NCI-H2081 treated with DMSO at 0.1 percent for 48 hours (cell line): ENCODE measurements at regions not wholly inside any gene's neighbourhood (a gene's known extent, or its start where the extent isn't known, plus 50 kb on each side); places are given as distances from the start of the nearest gene placed in this dataset.

ENCODE experiments used
- DNase-seq: peaks from one replicate; lab custom pipeline; 2025; lab: John Stamatoyannopoulos, UW

GRCh38 chr4:176979416-176979815 is 186.7 kb upstream of the VEGFC start:
- DNase-seq: no peak

GRCh38 chr4:176981074-176981473 is 188.4 kb upstream of the VEGFC start:
- DNase-seq: no peak

DNA sequence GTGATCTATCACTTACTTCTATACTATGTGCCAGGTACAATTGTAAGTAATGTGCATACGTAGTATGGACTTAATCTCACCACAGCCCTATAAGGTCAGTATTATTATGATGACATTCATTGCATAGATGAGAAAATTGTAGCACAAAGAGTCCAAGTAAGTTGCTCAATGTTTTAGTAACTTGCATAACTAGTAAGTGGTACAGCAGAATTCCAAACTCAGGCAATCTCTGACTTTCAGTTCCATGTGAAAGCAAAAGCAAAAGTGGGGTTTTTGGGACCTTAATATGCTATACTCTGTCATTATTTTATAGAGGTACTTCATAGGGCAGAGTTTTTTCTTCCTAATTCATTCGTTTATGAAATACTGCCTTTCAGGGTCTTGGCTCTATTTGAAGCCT is 188.8 kb upstream of the VEGFC start:
- no peak for DNase-seq

GRCh38 chr4:176988226-176988625 is 195.5 kb upstream of the VEGFC start:
- DNase-seq: no peak

DNA sequence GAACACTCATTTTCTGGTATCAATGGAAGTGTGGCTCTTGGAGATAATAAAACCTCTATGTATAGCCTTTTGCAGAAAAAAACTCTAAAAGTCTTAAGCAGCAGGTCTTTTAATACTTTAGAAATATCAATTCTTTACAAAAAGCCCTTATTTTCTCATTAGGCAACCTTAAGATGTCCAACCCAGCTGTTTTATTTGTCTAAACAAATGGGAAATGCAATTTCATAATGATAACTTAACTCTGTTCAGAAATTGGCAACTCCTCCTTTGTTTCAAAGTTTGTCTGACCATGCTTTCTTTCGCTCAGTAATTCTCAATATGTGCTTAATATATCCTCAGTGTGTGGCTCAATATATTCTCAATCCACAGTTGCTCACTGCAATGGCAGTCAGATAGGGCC is 196.5 kb upstream of the VEGFC start:
- no peak for DNase-seq

DNA sequence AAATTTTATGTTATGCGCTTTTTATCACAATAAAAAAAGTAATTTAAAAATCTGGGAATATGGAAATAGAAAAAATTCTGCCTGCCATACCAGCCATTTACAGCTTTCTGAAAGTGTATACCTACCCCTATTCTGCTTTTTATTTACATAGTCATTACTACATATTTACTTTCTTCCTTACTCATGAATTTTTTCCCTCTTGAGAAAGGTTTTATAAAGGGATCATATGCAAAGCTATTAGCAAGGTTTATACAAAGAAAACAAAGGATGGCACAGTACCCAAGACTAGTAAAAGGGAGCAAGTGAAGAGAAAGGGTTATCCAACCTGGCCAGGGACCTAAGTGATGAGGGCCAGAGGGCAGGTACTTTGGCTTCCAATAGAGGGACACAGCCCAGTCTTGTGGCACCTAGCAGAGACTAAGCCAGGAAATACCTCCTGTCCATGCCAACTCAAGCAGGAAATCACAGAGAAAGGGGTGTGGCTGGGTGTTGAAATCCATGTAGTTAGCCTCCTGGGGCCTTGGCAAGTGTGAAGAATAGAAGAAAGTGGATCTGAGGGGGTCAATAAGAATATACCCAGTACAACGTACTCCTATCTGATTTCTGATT is 207.3 kb upstream of the VEGFC start:
- DNase-seq: no peak

- DNase-seq: no peak
Measured at GRCh38 chr4:177001271-177002175, 208.8 kb upstream of the VEGFC start.

DNA sequence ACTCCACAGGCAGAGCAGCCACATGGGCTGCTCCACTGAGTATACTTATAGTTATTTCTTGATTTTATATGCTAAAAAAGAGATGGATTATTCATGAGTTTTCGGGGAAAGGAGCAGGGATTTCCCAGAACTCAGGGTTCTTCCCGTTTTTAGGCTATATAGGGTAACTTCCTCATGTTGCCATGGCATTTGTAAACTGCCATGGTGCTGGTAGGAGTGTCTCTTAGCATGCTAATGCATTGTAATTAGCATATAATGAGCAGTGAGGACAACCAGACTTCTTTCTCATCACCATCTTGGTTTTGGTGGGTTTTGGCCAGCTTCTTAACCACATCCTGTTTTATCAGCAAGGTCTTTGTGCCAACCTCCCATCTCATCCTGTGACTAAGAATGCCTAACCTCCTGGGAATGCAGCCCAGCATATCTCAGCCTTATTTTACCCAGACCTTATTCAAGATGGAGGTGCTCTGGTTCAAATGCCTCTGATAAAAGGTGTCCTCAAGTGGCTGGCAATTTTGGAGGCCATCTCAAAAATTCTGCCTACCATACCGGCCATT is 213.0 kb upstream of the VEGFC start:
- DNase-seq: no peak

- DNase-seq: no peak
Measured at GRCh38 chr4:177006331-177006730, 213.6 kb upstream of the VEGFC start.

GRCh38 chr4:177008071-177008835 is 215.5 kb upstream of the VEGFC start:
- no peak for DNase-seq

DNA sequence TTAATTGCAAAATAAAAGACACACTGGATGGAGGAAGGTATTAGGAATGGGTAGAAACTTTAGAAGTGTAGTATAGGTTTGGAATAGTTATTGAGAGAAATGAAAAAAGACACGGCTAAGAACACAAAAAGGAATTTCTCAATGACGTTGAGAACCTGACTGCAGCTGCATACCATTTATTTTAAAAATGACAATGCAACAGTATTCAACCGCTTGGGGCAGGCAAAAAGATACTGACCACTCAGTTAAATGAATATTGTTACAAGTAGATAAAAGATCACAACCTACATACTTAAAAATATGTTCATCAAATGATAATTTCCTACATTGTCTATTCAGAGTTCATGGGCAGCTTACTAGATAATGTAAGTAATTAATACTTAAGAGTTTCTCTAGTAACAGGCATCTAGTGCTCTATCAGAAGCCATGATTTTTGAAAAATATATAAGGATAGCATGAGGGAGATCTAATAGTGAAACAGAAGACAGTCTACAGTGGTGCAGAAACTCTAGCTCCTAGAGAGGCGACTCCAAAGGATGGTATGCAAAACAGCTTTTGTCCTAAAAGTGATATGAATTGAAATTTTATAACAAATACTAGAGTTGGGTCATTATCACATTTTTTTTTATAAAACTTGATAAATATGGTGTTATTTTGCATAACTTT is 216.2 kb upstream of the VEGFC start:
- no peak for DNase-seq

DNA sequence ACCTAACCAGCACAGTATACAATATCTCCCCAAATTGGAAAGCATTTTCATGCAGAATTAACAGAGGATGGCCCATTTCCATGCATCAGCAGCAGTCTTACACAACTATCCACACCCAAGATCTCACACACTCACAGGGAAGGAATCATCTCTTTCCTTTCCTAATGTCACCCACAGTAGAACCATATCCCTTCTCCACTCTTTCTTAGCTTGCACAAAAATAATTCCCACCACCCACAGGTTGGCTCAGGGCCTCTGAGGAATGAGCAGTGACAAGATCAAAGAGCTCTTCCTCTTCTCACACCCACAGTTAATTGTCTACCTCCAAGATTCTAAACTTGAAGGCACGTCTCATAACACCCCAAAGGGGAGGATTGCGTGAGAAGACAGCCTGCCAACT is 217.7 kb upstream of the VEGFC start:
- DNase-seq: no peak

DNA sequence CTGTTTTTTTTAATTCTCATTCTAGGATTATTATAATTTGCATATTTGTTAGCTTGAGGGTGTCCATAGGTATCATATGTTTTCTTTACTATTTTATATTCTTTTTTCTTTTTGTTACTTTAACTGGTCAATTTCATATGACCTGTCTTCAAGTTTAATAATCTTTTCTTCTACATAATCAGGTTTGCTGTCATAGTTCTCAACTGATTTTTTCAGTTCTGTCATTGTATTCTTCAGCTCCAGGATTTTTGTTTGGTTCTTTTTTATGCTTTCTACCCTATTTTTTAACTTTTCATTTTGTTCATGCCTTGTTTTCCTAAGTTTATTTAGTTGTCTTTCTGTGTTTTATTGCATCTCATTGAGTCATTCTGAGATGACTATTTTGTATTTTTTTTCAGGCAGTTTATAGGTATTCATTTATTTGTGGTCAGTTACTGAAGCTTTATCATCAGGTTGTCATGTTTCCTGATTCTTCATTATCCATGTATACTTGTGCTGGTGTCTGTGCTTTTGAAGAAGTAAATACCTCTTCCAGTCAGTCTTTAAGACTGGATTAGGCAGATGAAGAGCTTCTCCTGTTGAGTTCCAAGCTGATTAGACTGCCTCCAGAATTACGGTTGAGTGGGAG is 220.3 kb upstream of the VEGFC start:
- no peak for DNase-seq

DNA sequence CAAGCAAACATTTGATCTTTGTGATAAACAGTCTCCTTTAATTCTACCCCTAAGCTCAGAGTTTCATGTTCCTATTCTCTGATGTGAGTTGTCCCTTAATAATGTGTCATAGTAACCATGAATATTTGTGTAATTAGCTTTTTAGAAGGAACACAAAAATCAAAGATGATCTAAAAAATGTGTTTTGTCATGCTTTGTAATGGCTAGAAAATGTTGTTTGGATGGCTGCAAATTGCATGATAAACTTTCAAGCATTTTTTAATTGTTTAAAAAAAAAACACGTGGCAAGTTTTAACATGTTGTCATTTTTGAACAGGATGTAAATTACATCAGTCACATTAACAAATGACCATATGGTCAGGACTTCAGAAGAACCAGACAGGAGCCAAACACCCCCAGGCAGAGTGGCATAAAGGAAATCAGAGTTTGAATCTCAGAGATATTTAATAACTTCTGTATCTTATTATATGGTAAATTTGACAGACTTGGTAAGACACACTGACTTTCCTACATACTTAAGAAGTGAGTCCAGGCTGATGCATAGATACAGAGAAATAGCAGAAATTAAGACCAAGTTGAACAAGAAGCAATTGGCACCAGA is 223.9 kb upstream of the VEGFC start:
- no peak for DNase-seq

GRCh38 chr4:177023951-177024350 is 231.2 kb upstream of the VEGFC start:
- DNase-seq: no peak

- no peak for DNase-seq
Measured at GRCh38 chr4:177032341-177032740, 239.6 kb upstream of the VEGFC start.

- DNase-seq: no peak
Measured at GRCh38 chr4:177033135-177033534, 240.4 kb upstream of the VEGFC start.

DNA sequence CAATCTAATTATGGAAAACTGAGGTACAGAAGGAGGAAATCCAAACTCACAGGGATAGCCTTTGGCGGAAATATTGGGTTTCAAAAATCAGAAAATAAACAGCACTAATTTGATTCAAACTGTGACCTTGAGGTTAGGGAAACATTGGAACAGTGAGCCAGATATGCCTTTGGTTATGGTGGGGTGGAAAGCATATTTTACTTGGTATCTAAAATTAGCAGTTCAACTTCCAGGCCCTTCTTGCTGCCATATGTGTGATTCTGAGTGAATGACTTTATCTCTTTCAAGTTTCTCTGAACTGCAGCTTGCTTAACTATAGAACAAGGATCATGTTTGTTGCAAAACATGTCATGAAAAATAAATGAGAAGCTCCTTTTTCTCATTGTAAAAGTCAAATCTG is 240.9 kb upstream of the VEGFC start:
- no peak for DNase-seq

DNA sequence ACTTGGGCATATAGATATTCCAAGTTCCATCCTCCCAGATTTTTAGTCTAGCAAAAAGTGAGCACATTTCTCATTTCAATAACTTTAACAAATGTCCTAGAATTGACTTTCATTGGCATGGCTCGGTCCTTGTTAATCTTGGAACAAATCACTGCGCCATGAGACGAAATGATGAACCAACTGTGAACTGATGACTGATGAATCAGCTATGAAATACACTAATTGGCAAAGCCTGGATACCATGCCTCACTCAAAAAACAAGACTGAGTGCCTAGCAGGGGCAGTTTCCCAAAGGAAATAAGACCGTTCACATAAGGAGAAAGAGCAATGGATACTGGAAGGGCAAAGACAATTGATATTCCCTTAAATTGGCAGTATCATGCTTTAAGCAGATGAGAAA is 248.6 kb upstream of the VEGFC start:
- DNase-seq: no peak

DNA sequence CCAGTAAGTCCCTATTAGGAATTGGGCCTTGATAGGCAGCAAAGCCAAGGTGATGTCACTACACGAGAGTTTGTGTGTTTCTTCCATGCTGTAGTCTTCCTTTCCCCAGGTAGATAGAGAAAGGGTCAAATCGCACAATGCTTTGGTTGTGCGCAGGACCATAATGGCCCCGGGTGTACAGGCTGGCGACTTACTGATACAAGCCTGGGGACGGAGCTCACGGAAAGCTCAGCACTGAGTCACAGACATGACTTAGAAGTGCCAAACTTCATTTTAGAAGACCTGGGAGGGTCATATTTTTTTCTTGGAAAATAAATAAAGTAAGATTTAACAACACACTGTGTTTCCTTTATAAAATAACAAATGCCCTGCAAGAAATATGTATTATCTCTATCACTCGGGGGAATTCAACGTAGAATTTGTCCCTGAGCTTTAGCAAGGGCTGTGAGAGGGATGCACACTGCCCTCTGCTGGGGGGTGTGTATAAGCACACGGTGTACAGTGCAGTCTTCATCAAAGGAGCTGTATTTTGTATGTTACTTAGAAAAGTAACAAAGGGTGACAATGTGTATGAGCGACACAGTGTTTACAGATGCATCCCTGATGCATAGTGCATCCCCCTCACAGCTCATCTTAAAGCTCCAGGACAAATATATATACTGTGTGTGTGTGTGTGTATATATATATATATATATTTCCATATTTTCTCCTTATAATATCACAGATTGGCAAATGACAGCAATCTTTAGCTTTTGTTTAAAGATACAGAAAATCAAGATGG is 254.5 kb upstream of the VEGFC start:
- no peak for DNase-seq

- DNase-seq: no peak
Measured at GRCh38 chr4:177047851-177048174, 255.1 kb upstream of the VEGFC start.
